Epithelial cell of prostate (primary cell): ENCODE measurements at regions not wholly inside any gene's neighbourhood (a gene's known extent, or its start where the extent isn't known, plus 50 kb on each side); places are given as distances from the start of the nearest gene placed in this dataset.

ENCODE experiments used
- DNase-seq: peaks from one replicate; pipeline ENCODE4 v3.0.0-alpha.2; 2011; ENCODE audit warnings: low read depth, low spot score
- H3K27ac ChIP-seq: fragments of 450-650 bp; 2 replicates; pipeline ENCODE4 v1.5.1; 2017; ENCODE audit warnings: mild to moderate bottlenecking

GRCh38 chr17:15177343-15177742 lies 87.8 kb downstream of the PMP22 start:
- no peak overlapping the region for H3K27ac ChIP-seq
- no peak for DNase-seq

- H3K27ac ChIP-seq = no peak overlapping the region
- no peak for DNase-seq
These were observed 89.8 kb downstream of the PMP22 start for GRCh38 chr17:15175356-15175755.

- no peak for DNase-seq
- H3K27ac ChIP-seq = no peak overlapping the region
These were observed 93.7 kb downstream of the PMP22 start for GRCh38 chr17:15171167-15172047.

GRCh38 chr17:15169676-15170075 lies 95.5 kb downstream of the PMP22 start:
- no peak overlapping the region for H3K27ac ChIP-seq
- no peak for DNase-seq

GRCh38 chr17:15168379-15168778 lies 96.7 kb downstream of the PMP22 start:
- no peak for DNase-seq
- no peak overlapping the region for H3K27ac ChIP-seq

GRCh38 chr17:15161395-15161794 lies 103.7 kb downstream of the PMP22 start:
- H3K27ac ChIP-seq = no peak overlapping the region
- no peak for DNase-seq

- DNase-seq = no peak
- no peak overlapping the region for H3K27ac ChIP-seq
These were observed 108.1 kb downstream of the PMP22 start for GRCh38 chr17:15157051-15157450.

- DNase-seq = no peak
- H3K27ac ChIP-seq = no peak overlapping the region
These were observed 110.5 kb downstream of the PMP22 start for GRCh38 chr17:15154618-15155017.

GRCh38 chr17:15145621-15146020 lies 119.5 kb downstream of the PMP22 start:
- no peak for DNase-seq
- no peak overlapping the region for H3K27ac ChIP-seq

GRCh38 chr17:15143524-15143923 lies 121.6 kb downstream of the PMP22 start:
- H3K27ac ChIP-seq = no peak overlapping the region
- DNase-seq = no peak

GRCh38 chr17:15134363-15134762 lies 130.8 kb downstream of the PMP22 start:
- no peak for DNase-seq
- no peak overlapping the region for H3K27ac ChIP-seq

GRCh38 chr17:15133826-15134225 lies 131.3 kb downstream of the PMP22 start:
- H3K27ac ChIP-seq = no peak overlapping the region
- no peak for DNase-seq

GRCh38 chr17:15133143-15133542 lies 132.0 kb downstream of the PMP22 start:
- no peak overlapping the region for H3K27ac ChIP-seq
- DNase-seq = no peak

GRCh38 chr17:15130426-15130825 lies 134.7 kb downstream of the PMP22 start:
- no peak for DNase-seq
- H3K27ac ChIP-seq = no peak overlapping the region

- H3K27ac ChIP-seq = no peak overlapping the region
- DNase-seq = no peak
These were observed 135.1 kb downstream of the PMP22 start for GRCh38 chr17:15129986-15130385.

- H3K27ac ChIP-seq = no peak overlapping the region
- no peak for DNase-seq
These were observed 140.4 kb downstream of the PMP22 start for GRCh38 chr17:15124746-15125145.

- no peak overlapping the region for H3K27ac ChIP-seq
- no peak for DNase-seq
These were observed 140.9 kb downstream of the PMP22 start for GRCh38 chr17:15124264-15124595.

- no peak overlapping the region for H3K27ac ChIP-seq
- DNase-seq = no peak
These were observed 141.4 kb downstream of the PMP22 start for GRCh38 chr17:15123593-15124263.

- no peak overlapping the region for H3K27ac ChIP-seq
- no peak for DNase-seq
These were observed 142.3 kb downstream of the PMP22 start for GRCh38 chr17:15122857-15123256.

- DNase-seq = no peak
- H3K27ac ChIP-seq = no peak overlapping the region
These were observed 143.7 kb downstream of the PMP22 start for GRCh38 chr17:15121426-15121825.

- H3K27ac ChIP-seq = no peak overlapping the region
- no peak for DNase-seq
These were observed 145.2 kb downstream of the PMP22 start for GRCh38 chr17:15119968-15120367.

- H3K27ac ChIP-seq = no peak overlapping the region
- no peak for DNase-seq
These were observed 147.9 kb downstream of the PMP22 start for GRCh38 chr17:15117239-15117638.
